ENCODE measurements at regions not wholly inside any gene's neighbourhood (a gene's known extent, or its start where the extent isn't known, plus 50 kb on each side); places are given as distances from the start of the nearest gene placed in this dataset.

GRCh38 chr4:116427666-116428065 lies 657.7 kb downstream of the TRAM1L1 start:
- DNase-seq (ENCODE audit: low spot score), result no peak

- DNase-seq (ENCODE audit: low spot score), result no peak
Measured at GRCh38 chr4:116413222-116413621, 672.2 kb downstream of the TRAM1L1 start.

GRCh38 chr4:116401293-116401692 lies 684.1 kb downstream of the TRAM1L1 start:
- DNase-seq (ENCODE audit: low spot score), result no peak

GRCh38 chr4:116400480-116400879 lies 684.9 kb downstream of the TRAM1L1 start:
- DNase-seq (ENCODE audit: low spot score), result no peak

- DNase-seq (ENCODE audit: low spot score), result no peak
Measured at GRCh38 chr4:116397714-116398113, 687.7 kb downstream of the TRAM1L1 start.

- no peak for DNase-seq (ENCODE audit: low spot score)
Measured at GRCh38 chr4:116397291-116397690, 688.1 kb downstream of the TRAM1L1 start.

- DNase-seq (ENCODE audit: low spot score), result no peak
Measured at GRCh38 chr4:116395408-116395807, 690.0 kb downstream of the TRAM1L1 start.

- no peak for DNase-seq (ENCODE audit: low spot score)
Measured at GRCh38 chr4:116391020-116391419, 694.4 kb downstream of the TRAM1L1 start.

- DNase-seq (ENCODE audit: low spot score), result no peak
Measured at GRCh38 chr4:116389139-116389538, 696.2 kb downstream of the TRAM1L1 start.

GRCh38 chr4:116387937-116388474 lies 697.4 kb downstream of the TRAM1L1 start:
- DNase-seq (ENCODE audit: low spot score), result no peak

GRCh38 chr4:116386856-116387255 lies 698.5 kb downstream of the TRAM1L1 start:
- no peak for DNase-seq (ENCODE audit: low spot score)

GRCh38 chr4:116385583-116385982 lies 699.8 kb downstream of the TRAM1L1 start:
- DNase-seq (ENCODE audit: low spot score), result no peak

- DNase-seq (ENCODE audit: low spot score), result no peak
Measured at GRCh38 chr4:116374815-116375214, 710.6 kb downstream of the TRAM1L1 start.

GRCh38 chr4:116362583-116362982 lies 722.8 kb downstream of the TRAM1L1 start:
- DNase-seq (ENCODE audit: low spot score), result no peak

- DNase-seq (ENCODE audit: low spot score), result no peak
Measured at GRCh38 chr4:116361790-116362189, 723.6 kb downstream of the TRAM1L1 start.

- peak; percentile 12 for DNase-seq (ENCODE audit: low spot score)
Measured at GRCh38 chr4:116358633-116359222, 726.6 kb downstream of the TRAM1L1 start.

GRCh38 chr4:116357758-116358157 lies 727.6 kb downstream of the TRAM1L1 start:
- no peak for DNase-seq (ENCODE audit: low spot score)

- DNase-seq (ENCODE audit: low spot score), result no peak
Measured at GRCh38 chr4:116346750-116347149, 738.6 kb downstream of the TRAM1L1 start.

- no peak for DNase-seq (ENCODE audit: low spot score)
Measured at GRCh38 chr4:116343809-116344208, 741.6 kb downstream of the TRAM1L1 start.

- DNase-seq (ENCODE audit: low spot score), result no peak
Measured at GRCh38 chr4:116342143-116342542, 743.2 kb downstream of the TRAM1L1 start.

- DNase-seq (ENCODE audit: low spot score), result no peak
Measured at GRCh38 chr4:116332508-116332907, 752.9 kb downstream of the TRAM1L1 start.

- no peak for DNase-seq (ENCODE audit: low spot score)
Measured at GRCh38 chr4:116328261-116328860, 757.0 kb downstream of the TRAM1L1 start.

GRCh38 chr4:116323606-116324005 lies 761.8 kb downstream of the TRAM1L1 start:
- DNase-seq (ENCODE audit: low spot score), result no peak

- DNase-seq (ENCODE audit: low spot score), result no peak
Measured at GRCh38 chr4:116321471-116321870, 763.9 kb downstream of the TRAM1L1 start.

Measured in HuH-7.5 (cell line).